GM13977 (cell line): ENCODE measurements at regions not wholly inside any gene's neighbourhood (a gene's known extent, or its start where the extent isn't known, plus 50 kb on each side); places are given as distances from the start of the nearest gene placed in this dataset.

Experiments
- DNase-seq: peaks from one replicate; pipeline ENCODE4 v3.0.0; 2012; ENCODE audit warnings: low spot score
- in situ Hi-C: fragments of 300-500 bp; cut with MboI; formaldehyde crosslinking; loops from one replicate; pipeline ENCODE4 v1.12.0; 2022; ENCODE audit warnings: low sequenced_read_pairs, low pct_unique_long_range_greater_than_20kb, mixed read lengths, inconsistent platforms; ENCODE audit not compliant: unreplicated experiment
- TF ChIP-seq, protein P1 (sequence below): IDR thresholded peaks from 2 replicates; pipeline ENCODE4 v1.5.1; 2012; ENCODE audit warnings: mild to moderate bottlenecking, control low read depth; ENCODE audit not compliant: insufficient read depth; ENCODE audit errors: extremely low read depth, missing control alignments

DNA sequence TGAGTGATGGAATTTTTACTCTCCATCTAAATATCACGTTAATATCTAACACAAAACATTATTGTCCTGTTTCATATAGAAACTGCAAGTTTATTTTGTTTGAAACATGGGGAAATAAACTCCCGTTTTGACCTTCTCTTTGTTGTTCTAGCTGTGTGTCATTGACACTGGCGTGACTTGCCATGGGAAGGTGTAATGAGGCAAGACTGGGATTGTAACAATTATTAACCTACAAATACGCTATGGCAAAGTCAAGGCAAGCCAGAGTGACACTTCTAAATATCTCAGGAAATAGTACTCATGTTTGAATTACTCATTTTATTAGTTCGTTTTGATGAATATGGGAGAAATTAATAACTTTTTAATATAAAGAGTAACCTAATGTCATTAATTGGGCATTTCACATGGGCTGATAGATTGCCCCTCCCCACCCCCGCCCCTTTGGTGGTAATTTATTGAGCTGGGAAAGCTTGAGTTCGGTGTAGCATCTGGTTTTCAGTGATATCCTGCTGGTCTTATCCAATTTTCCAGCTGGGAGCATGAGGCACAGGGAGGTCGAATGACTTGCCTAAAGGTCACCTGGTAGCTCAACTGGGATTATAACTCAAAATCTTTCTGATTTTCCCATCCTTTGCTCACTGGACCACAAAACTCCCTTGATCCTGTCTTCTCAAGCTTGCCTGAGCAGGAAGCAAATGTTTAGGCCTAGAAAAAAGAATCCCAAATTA, 380.6 kb upstream of the JAG1 start:
- DNase-seq: no peak
- in situ Hi-C loops: no loop called here
- TF ChIP-seq, protein P1, sequence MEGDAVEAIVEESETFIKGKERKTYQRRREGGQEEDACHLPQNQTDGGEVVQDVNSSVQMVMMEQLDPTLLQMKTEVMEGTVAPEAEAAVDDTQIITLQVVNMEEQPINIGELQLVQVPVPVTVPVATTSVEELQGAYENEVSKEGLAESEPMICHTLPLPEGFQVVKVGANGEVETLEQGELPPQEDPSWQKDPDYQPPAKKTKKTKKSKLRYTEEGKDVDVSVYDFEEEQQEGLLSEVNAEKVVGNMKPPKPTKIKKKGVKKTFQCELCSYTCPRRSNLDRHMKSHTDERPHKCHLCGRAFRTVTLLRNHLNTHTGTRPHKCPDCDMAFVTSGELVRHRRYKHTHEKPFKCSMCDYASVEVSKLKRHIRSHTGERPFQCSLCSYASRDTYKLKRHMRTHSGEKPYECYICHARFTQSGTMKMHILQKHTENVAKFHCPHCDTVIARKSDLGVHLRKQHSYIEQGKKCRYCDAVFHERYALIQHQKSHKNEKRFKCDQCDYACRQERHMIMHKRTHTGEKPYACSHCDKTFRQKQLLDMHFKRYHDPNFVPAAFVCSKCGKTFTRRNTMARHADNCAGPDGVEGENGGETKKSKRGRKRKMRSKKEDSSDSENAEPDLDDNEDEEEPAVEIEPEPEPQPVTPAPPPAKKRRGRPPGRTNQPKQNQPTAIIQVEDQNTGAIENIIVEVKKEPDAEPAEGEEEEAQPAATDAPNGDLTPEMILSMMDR: no peak

DNA sequence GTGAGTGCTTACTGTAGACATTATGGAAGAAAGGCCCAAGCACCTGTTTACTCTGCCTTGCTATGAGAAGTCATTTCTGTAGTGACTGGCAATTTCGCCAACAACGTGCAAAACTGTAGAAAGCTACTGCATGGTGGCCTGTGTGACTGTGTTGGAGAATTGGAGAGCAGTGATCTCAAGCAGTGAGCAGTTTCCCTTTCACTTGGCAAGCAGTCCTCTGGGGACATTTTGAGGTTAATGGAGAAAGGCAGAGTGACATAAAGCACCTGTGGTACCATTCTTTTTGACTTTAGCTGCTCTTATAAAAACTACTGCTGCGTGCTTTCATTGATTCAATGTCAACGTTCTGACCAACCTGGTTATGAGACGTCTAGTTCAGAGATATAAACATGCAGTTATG, 382.6 kb upstream of the JAG1 start:
- in situ Hi-C loops: no loop called here
- DNase-seq: no peak
- TF ChIP-seq, protein P1: no peak

DNA sequence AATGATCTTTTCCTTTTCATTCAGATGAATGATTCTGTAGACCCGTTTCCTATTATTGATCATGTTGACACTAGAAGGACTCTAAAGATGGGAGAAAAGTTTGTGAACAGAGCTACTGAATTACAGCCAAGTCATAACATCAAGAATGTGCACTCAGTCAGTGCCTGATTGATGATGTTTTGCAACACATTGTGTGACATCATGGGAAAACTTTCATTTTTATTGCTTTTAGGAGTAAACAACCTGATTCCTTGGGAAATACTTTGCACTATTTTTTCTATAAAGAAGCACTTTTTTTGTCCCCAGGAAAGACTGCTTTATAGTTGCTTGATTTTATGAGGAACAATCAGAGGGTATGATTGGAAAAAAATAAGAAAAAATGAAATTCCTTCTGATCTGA, 383.8 kb upstream of the JAG1 start:
- TF ChIP-seq, protein P1: no peak
- in situ Hi-C loops: no loop called here
- DNase-seq: no peak

DNA sequence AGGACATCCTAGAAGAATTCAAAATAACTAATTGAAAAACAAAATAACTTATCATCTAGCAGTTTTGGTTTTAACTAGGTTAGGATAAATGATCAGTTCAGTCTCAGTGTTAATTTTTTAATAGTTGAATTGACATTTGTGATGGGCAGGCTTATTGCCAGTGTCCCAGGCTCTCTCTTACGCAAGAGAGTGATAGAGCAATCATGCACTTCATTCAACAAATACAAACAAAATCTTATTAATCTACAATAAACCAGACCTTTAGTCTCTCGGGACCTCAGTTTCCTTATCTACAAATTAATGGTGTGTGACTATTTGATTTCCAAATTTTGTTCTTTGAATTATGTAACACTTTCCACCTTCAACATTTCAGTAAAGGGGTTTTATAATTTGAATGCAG, 385.9 kb upstream of the JAG1 start:
- DNase-seq: no peak
- in situ Hi-C loops: no loop called here
- TF ChIP-seq, protein P1: no peak

DNA sequence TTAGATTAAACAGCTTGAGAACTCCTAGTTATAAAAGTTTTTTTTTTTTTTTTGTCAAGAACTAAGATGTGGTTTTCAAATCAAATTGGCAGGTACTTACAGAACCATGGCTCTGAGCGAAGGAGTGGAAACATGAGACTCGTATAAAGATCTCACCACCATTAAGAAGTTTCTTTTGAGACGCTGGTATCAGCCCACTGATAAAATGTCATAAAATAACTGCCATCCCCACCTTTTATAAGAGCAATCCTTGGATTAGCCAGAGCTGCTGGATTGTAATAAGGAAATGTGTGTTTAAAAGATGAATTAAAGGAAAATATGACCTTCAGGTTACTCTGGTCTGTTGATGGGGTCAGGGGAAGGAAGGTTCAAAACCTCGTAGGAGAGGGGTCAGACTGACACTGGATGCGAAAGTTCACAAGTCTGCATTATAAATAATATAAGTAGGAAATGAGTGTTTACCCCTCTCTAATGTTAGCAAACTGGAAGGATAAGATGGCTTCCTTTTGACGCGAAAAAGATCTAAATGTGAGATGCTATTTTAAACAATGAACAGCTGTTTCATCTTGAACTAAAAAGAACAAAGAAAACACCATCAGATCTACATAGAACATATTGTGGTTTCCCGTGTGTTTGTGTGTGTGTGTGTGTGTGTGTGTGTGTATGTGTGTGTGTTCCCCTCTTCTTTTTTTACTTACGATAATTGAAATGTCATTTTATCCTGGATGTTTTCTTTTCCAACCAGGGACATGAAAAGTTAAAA, 386.8 kb upstream of the JAG1 start:
- in situ Hi-C loops: no loop called here
- DNase-seq: no peak
- TF ChIP-seq, protein P1: no peak

DNA sequence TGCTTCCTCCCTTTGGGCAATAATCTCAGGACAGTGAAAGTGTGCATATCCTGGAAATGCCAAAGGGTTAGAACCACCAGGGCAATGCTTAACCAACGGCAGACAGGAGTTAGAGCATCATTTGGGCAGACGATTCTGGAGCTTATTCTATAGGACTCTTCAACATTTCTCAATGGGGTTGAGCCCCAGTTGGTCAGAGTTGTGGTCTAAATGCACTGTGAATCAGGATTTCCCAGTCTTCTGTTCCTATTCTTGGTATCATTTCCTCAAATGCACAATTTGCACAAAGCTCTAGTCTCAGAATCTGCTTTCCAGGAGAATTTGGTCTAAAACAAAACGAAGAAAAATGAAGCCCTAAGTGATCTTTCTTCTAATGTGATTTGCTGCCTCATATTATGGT, 389.6 kb upstream of the JAG1 start:
- in situ Hi-C loops: no loop called here
- TF ChIP-seq, protein P1: no peak
- DNase-seq: no peak
